8988T (cell line): ENCODE measurements at regions not wholly inside any gene's neighbourhood (a gene's known extent, or its start where the extent isn't known, plus 50 kb on each side); places are given as distances from the start of the nearest gene placed in this dataset.
"Not testable (repeated sequence)": the region's sequence is repeated elsewhere in the genome, so short reads cannot be mapped to it uniquely, and the experiment has no call there.

ENCODE experiments used
- DNase-seq: peaks from one replicate; pipeline ENCODE4 v3.0.0; 2011

- DNase-seq: no peak
Observed at GRCh38 chr14:34081576-34082136, 130.8 kb upstream of the EGLN3 start.

GRCh38 chr14:34081101-34081575, 130.3 kb upstream of the EGLN3 start:
- no peak for DNase-seq

- not testable (repeated sequence) for DNase-seq
Observed at GRCh38 chr14:34079643-34080042, 128.8 kb upstream of the EGLN3 start.

GRCh38 chr14:34078117-34078743, 127.4 kb upstream of the EGLN3 start:
- no peak for DNase-seq

GRCh38 chr14:34075826-34076225, 125.0 kb upstream of the EGLN3 start:
- DNase-seq: no peak

- no peak for DNase-seq
Observed at GRCh38 chr14:34075042-34075744, 124.3 kb upstream of the EGLN3 start.

- DNase-seq: no peak
Observed at GRCh38 chr14:34072921-34073320, 122.0 kb upstream of the EGLN3 start.

GRCh38 chr14:34072401-34072800, 121.5 kb upstream of the EGLN3 start:
- no peak for DNase-seq

- DNase-seq: no peak
Observed at GRCh38 chr14:34070917-34071407, 120.1 kb upstream of the EGLN3 start.

- no peak for DNase-seq
Observed at GRCh38 chr14:34069854-34070582, 119.1 kb upstream of the EGLN3 start.

- DNase-seq: no peak
Observed at GRCh38 chr14:34067587-34067986, 116.7 kb upstream of the EGLN3 start.

- no peak for DNase-seq
Observed at GRCh38 chr14:34065690-34066391, 115.0 kb upstream of the EGLN3 start.

GRCh38 chr14:34065236-34065635, 114.4 kb upstream of the EGLN3 start:
- DNase-seq: no peak

- DNase-seq: no peak
Observed at GRCh38 chr14:34064349-34064748, 113.5 kb upstream of the EGLN3 start.

- DNase-seq: no peak
Observed at GRCh38 chr14:34063470-34064164, 112.7 kb upstream of the EGLN3 start.

- no peak for DNase-seq
Observed at GRCh38 chr14:34063042-34063441, 112.2 kb upstream of the EGLN3 start.

- no peak for DNase-seq
Observed at GRCh38 chr14:34062353-34062973, 111.6 kb upstream of the EGLN3 start.

GRCh38 chr14:34060651-34060999, 109.8 kb upstream of the EGLN3 start:
- no peak for DNase-seq

GRCh38 chr14:34059925-34060650, 109.2 kb upstream of the EGLN3 start:
- DNase-seq: peak; percentile 79

GRCh38 chr14:34059037-34059924, 108.4 kb upstream of the EGLN3 start:
- DNase-seq: no peak
